ENCODE measurements at regions not wholly inside any gene's neighbourhood (a gene's known extent, or its start where the extent isn't known, plus 50 kb on each side); places are given as distances from the start of the nearest gene placed in this dataset.

DNA sequence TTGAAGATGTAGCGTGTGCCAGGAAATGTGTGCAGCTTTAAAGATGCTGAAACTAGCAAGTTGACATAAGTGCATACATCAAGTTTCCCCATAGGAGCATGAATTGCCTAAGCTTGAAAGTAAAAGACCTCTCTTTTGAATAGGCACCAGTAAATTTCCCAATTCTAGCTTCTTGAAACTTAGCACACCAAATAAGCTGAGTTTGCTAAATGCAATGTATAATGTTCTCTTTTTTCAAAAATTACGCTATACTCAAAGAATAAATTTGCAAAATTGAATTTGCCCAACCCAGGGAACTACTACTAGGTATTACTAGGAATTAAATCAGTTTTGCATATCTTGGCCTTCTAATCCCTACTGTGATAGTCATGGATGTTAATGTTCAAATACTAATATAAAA, 923.9 kb upstream of the LCORL start:
- intact Hi-C loops (cut with micrococcal nuclease): no loop called here
- Histone ChIP-seq H3K4me1 (ENCODE audit: insufficient read depth, low read length) (no peaks in the 10 kb centered on the region), H3K9me3 (ENCODE audit: control insufficient read depth in 1 of 2, low read length in 2 of 2) (no peaks in the 10 kb centered on the region), H3K27ac (ENCODE audit: low read depth, low read length) (no peak overlapping the region), H3K27me3 (ENCODE audit: insufficient read depth, low read length) (no peaks in the 10 kb centered on the region), H3K4me3 (ENCODE audit: low read length in 2 of 2) (no peak overlapping the region), H3K36me3 (ENCODE audit: insufficient read depth, low read length) (no peaks in the 10 kb centered on the region)
- DNase-seq: no peak
- POLR2A ChIA-PET (ENCODE audit: partially characterized antibody): no interaction called here
- Mint-ChIP-seq H3K27ac (no peak overlapping the region), H3K4me3 (no peak overlapping the region), H3K4me1 (no peaks in the 10 kb centered on the region), H3K36me3 (no peaks in the 10 kb centered on the region), H3K9me3 (peaks cover 3 to 14% (median 6%) of the 10 kb centered on the region in 8 donors), H3K27me3 (no peaks in the 10 kb centered on the region)
- CTCF ChIA-PET (ENCODE audit: partially characterized antibody): interaction anchor here (0.6 kb wide), 1 partner anchor 276 kb away, joined by 3 read pairs; no protein-coding TSS in a partner anchor

DNA sequence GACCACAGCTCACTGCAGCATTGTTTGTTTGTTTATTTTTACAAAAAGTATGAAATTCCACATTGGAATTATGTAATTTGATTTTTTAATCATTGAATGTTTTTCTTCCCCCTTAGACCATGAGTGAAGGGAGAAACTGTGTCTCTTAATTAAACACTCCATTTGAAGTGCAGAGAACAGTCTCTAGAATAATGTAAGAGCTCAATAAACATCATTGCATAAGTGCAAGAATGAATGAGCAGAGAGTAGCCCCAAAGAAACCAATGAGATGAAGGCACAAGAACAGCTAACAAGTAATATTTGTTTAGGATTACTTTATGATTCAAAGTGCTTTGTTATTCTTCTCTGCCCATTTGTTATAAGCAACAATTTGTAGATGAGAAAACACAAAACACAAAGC, 921.3 kb upstream of the LCORL start:
- H3K4me3 Mint-ChIP-seq: no peak overlapping the region
- H3K27me3 Mint-ChIP-seq: no peaks in the 10 kb centered on the region
- no peaks in the 10 kb centered on the region for H3K4me1 ChIP-seq (ENCODE audit: insufficient read depth, low read length)
- no peaks in the 10 kb centered on the region for H3K27me3 ChIP-seq (ENCODE audit: insufficient read depth, low read length)
- H3K9me3 ChIP-seq (ENCODE audit: control insufficient read depth in 1 of 2, low read length in 2 of 2): no peaks in the 10 kb centered on the region
- no peaks in the 10 kb centered on the region for H3K36me3 ChIP-seq (ENCODE audit: insufficient read depth, low read length)
- no peak overlapping the region for H3K27ac Mint-ChIP-seq
- DNase-seq: no peak
- no peaks in the 10 kb centered on the region for H3K36me3 Mint-ChIP-seq
- H3K9me3 Mint-ChIP-seq: peaks cover 0 to 12% (median 6%) of the 10 kb centered on the region in 8 donors
- ChIA-PET POLR2A (ENCODE audit: partially characterized antibody) (no interaction called here), CTCF (ENCODE audit: partially characterized antibody) (no interaction called here)
- H3K4me3 ChIP-seq (ENCODE audit: low read length in 2 of 2): no peak overlapping the region
- H3K27ac ChIP-seq (ENCODE audit: low read depth, low read length): no peak overlapping the region
- intact Hi-C loops (cut with micrococcal nuclease): no loop called here
- H3K4me1 Mint-ChIP-seq: no peaks in the 10 kb centered on the region

DNA sequence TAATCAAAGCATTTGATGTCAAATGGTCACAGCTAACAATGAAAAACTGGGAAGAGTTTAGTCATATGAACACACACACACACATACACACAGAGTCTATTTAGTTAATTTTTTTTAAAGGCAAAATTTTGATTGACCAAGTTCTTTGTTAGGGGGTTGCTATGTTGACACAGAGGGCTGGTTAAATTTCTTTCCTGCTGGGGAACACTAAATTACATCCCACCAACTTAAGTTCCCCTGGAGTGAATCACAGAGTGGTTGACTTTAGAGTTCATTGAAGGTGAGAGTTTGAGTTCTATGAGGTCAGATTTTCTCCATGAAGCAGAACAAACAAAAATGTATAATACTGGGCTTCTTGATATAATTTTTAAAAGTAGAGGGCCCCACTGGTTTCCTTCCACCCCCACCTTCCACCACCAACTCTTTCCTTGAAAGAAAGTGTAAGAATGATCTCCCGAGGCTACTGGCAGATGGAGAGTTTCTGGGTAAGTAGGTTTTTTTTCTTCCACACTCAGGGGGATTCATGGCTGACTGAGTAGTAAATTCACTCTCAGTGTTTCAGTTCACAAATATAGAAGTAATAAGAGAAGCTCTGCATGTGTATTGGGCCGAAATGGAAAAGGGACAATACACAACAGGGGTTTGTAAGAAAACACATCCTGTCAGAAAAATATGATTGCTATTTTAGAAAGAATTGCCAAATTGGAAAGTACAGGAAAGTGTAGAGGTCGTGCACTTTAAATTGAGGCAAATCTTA, 917.0 kb upstream of the LCORL start:
- Histone ChIP-seq H3K27ac (ENCODE audit: low read depth, low read length) (no peak overlapping the region), H3K4me1 (ENCODE audit: insufficient read depth, low read length) (no peaks in the 10 kb centered on the region), H3K36me3 (ENCODE audit: insufficient read depth, low read length) (no peaks in the 10 kb centered on the region), H3K9me3 (ENCODE audit: control insufficient read depth in 1 of 2, low read length in 2 of 2) (no peaks in the 10 kb centered on the region), H3K4me3 (ENCODE audit: low read length in 2 of 2) (no peak overlapping the region), H3K27me3 (ENCODE audit: insufficient read depth, low read length) (no peaks in the 10 kb centered on the region)
- ChIA-PET CTCF (ENCODE audit: partially characterized antibody) (no interaction called here), POLR2A (ENCODE audit: partially characterized antibody) (no interaction called here)
- no peak overlapping the region for H3K27ac Mint-ChIP-seq
- intact Hi-C loops (cut with micrococcal nuclease): no loop called here
- peaks cover 3 to 16% (median 9%) of the 10 kb centered on the region in 8 donors for H3K9me3 Mint-ChIP-seq
- H3K4me3 Mint-ChIP-seq: no peak overlapping the region
- H3K36me3 Mint-ChIP-seq: no peaks in the 10 kb centered on the region
- no peaks in the 10 kb centered on the region for H3K27me3 Mint-ChIP-seq
- DNase-seq: no peak
- no peaks in the 10 kb centered on the region for H3K4me1 Mint-ChIP-seq

DNA sequence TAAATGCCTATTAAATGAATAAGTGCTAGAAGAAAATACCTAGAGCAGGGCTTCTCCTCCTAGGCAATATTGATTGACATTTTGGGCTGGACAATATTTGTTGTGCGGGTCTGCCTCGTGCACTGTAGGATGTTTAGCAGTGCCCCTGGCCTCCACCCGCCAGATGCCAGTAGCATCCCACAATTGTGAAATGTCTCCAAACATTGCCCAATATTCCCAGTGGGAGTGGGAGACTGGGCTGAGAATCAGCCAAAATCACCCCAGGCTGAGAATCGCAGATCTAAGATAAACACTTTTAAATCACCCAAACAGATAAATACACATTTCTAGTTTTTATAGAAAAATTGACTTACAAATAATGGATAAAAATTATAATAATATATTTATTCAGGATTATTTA, 916.2 kb upstream of the LCORL start:
- ChIA-PET POLR2A (ENCODE audit: partially characterized antibody) (no interaction called here), CTCF (ENCODE audit: partially characterized antibody) (no interaction called here)
- Histone ChIP-seq H3K4me1 (ENCODE audit: insufficient read depth, low read length) (no peaks in the 10 kb centered on the region), H3K36me3 (ENCODE audit: insufficient read depth, low read length) (no peaks in the 10 kb centered on the region), H3K9me3 (ENCODE audit: control insufficient read depth in 1 of 2, low read length in 2 of 2) (no peaks in the 10 kb centered on the region), H3K27me3 (ENCODE audit: insufficient read depth, low read length) (no peaks in the 10 kb centered on the region), H3K27ac (ENCODE audit: low read depth, low read length) (no peak overlapping the region), H3K4me3 (ENCODE audit: low read length in 2 of 2) (no peak overlapping the region)
- Mint-ChIP-seq H3K27ac (no peak overlapping the region), H3K4me1 (no peaks in the 10 kb centered on the region), H3K36me3 (no peaks in the 10 kb centered on the region), H3K9me3 (peaks cover 3 to 17% (median 9%) of the 10 kb centered on the region in 8 donors), H3K4me3 (no peak overlapping the region), H3K27me3 (no peaks in the 10 kb centered on the region)
- DNase-seq: no peak
- intact Hi-C loops (cut with micrococcal nuclease): no loop called here

DNA sequence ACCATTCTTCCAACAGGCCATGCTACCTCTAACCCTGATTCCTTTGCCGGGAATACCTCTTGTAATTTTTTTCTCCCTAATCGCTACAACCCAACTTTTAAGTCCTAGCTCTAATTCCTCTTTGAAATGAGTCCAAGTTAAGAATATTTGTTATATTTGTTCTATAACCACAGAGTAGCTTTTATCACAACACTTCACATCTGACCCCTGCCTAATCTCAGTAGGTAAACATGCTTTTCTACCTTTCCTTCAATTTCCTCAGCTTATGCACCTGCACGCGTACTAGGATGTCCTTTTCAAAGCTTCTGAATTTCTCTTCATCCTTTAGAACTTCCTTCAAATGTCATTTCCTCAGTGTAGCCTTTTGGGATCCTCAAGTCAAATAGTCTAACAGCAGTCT, 915.5 kb upstream of the LCORL start:
- no peaks in the 10 kb centered on the region for H3K36me3 Mint-ChIP-seq
- Histone ChIP-seq H3K9me3 (ENCODE audit: control insufficient read depth in 1 of 2, low read length in 2 of 2) (no peaks in the 10 kb centered on the region), H3K4me3 (ENCODE audit: low read length in 2 of 2) (no peak overlapping the region), H3K36me3 (ENCODE audit: insufficient read depth, low read length) (no peaks in the 10 kb centered on the region), H3K4me1 (ENCODE audit: insufficient read depth, low read length) (no peaks in the 10 kb centered on the region), H3K27ac (ENCODE audit: low read depth, low read length) (no peak overlapping the region), H3K27me3 (ENCODE audit: insufficient read depth, low read length) (no peaks in the 10 kb centered on the region)
- no peaks in the 10 kb centered on the region for H3K27me3 Mint-ChIP-seq
- POLR2A ChIA-PET (ENCODE audit: partially characterized antibody): no interaction called here
- CTCF ChIA-PET (ENCODE audit: partially characterized antibody): no interaction called here
- H3K4me1 Mint-ChIP-seq: no peaks in the 10 kb centered on the region
- intact Hi-C loops (cut with micrococcal nuclease): no loop called here
- DNase-seq: no peak
- peaks cover 3 to 17% (median 8%) of the 10 kb centered on the region in 8 donors for H3K9me3 Mint-ChIP-seq
- H3K4me3 Mint-ChIP-seq: no peak overlapping the region
- no peak overlapping the region for H3K27ac Mint-ChIP-seq

DNA sequence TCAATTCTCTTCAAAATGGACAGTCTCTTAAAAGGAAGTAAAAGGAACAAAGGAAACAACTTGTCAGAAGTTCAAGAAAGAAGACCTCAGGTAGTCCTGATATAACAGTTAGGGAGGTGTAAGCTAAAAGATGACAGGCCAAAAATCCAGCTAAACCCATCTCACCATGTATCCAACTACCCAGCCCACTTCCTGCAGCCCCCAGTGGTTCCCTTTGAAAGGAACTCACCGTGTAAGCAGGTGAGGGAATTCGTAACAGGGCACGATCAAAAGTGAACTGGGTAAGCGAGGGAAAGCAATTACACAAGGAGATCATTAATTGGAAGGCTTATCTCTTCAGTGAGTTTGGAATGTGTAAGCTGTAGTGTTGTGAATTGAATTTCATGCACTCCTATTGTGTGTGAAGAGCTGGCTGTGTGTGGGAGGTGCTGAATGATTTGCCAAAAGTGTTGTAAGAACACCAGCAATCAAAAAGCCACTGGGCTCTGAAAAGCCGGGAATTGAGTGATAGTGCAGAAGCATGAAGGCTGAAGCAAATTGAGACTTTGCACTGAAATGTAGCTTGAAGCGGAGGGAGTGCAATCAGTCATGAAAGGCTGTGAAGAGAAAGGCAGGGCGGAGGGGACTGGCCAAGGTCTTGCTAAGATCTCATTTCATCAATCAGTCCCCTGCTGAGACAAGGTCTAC, 914.2 kb upstream of the LCORL start:
- H3K4me3 ChIP-seq (ENCODE audit: low read length in 2 of 2): no peak overlapping the region
- ChIA-PET POLR2A (ENCODE audit: partially characterized antibody) (no interaction called here), CTCF (ENCODE audit: partially characterized antibody) (no interaction called here)
- Mint-ChIP-seq H3K4me1 (no peaks in the 10 kb centered on the region), H3K27me3 (no peaks in the 10 kb centered on the region), H3K36me3 (no peaks in the 10 kb centered on the region), H3K27ac (no peak overlapping the region), H3K4me3 (no peak overlapping the region), H3K9me3 (peaks cover 3 to 17% (median 7%) of the 10 kb centered on the region in 8 donors)
- DNase-seq: no peak
- H3K27me3 ChIP-seq (ENCODE audit: insufficient read depth, low read length): no peaks in the 10 kb centered on the region
- intact Hi-C loops (cut with micrococcal nuclease): no loop called here
- no peaks in the 10 kb centered on the region for H3K36me3 ChIP-seq (ENCODE audit: insufficient read depth, low read length)
- H3K27ac ChIP-seq (ENCODE audit: low read depth, low read length): no peak overlapping the region
- no peaks in the 10 kb centered on the region for H3K9me3 ChIP-seq (ENCODE audit: control insufficient read depth in 1 of 2, low read length in 2 of 2)
- no peaks in the 10 kb centered on the region for H3K4me1 ChIP-seq (ENCODE audit: insufficient read depth, low read length)

DNA sequence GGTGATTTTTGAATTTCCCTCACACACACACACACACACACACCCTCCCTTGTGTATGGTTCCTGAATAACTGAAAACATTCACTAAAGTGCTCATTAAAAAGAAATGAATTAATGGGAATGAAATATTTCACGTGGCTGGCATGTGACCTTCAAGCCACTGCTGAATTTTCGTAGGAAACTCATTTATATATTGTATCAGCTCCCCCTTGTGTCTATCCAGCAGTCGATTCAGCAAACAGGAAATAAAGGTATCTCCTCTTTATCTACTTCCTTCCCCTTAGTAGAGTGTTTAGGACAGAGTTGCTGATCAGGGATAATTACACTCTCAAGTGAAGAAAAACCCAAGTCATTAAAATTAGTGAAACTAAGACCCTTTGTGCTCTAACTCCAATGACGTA, 912.6 kb upstream of the LCORL start:
- Histone ChIP-seq H3K27me3 (ENCODE audit: insufficient read depth, low read length) (no peaks in the 10 kb centered on the region), H3K4me1 (ENCODE audit: insufficient read depth, low read length) (no peaks in the 10 kb centered on the region), H3K4me3 (ENCODE audit: low read length in 2 of 2) (no peak overlapping the region), H3K9me3 (ENCODE audit: control insufficient read depth in 1 of 2, low read length in 2 of 2) (no peaks in the 10 kb centered on the region), H3K36me3 (ENCODE audit: insufficient read depth, low read length) (no peaks in the 10 kb centered on the region), H3K27ac (ENCODE audit: low read depth, low read length) (no peak overlapping the region)
- Mint-ChIP-seq H3K9me3 (peaks cover 0 to 20% (median 9%) of the 10 kb centered on the region in 8 donors), H3K27me3 (no peaks in the 10 kb centered on the region), H3K4me1 (no peaks in the 10 kb centered on the region), H3K36me3 (no peaks in the 10 kb centered on the region), H3K27ac (no peak overlapping the region), H3K4me3 (no peak overlapping the region)
- DNase-seq: no peak
- intact Hi-C loops (cut with micrococcal nuclease): no loop called here
- CTCF ChIA-PET (ENCODE audit: partially characterized antibody): no interaction called here
- POLR2A ChIA-PET (ENCODE audit: partially characterized antibody): no interaction called here

Data from CD4-positive, alpha-beta memory T cell (primary cell).